IMR-90 (cell line): ENCODE measurements at regions not wholly inside any gene's neighbourhood (a gene's known extent, or its start where the extent isn't known, plus 50 kb on each side); places are given as distances from the start of the nearest gene placed in this dataset.

ENCODE experiments used
- ATAC-seq: fragments of 200-7000 bp; cut with Tn5 transposase; 2 replicates; pipeline ENCODE4 v1.9.1; 2020; ENCODE audit warnings: low read depth, mild to moderate bottlenecking, moderate library complexity
- BruUV-seq: library from RNA; stranded (reverse); fragments of 400-500 nt; replicated peaks from 2 replicates; lab custom pipeline; 2021; lab: Mats Ljungman, UMichigan
- CTCF ChIA-PET: fragments of 300-600 bp; formaldehyde crosslinking; extraction: SDS; loops from one replicate; lab custom pipeline; 2021; ENCODE audit warnings: antibody characterized with exemption; lab: Yijun Ruan, JAX
- POLR2A ChIA-PET: fragments of 300-600 bp; sonication (Branson Sonifier 250); formaldehyde crosslinking; loops from one replicate; lab custom pipeline; 2022; ENCODE audit warnings: antibody characterized with exemption; ENCODE audit not compliant: unreplicated experiment; lab: Charles Lee
- DNase-seq: peaks from one replicate; pipeline ENCODE4 v3.0.0; 2013
- H2AFZ ChIP-seq: replicated peaks from 2 replicates; pipeline ENCODE3; 2013; ENCODE audit warnings: low read length, mild to moderate bottlenecking; ENCODE audit not compliant: poor library complexity
- H2AK5ac ChIP-seq: 2 replicates; pipeline ENCODE4 v1.6.1; 2013; ENCODE audit warnings: low read depth, low read length, inconsistent platforms
- H2AK9ac ChIP-seq: replicated peaks from 2 replicates; pipeline ENCODE3; 2013; ENCODE audit warnings: mild to moderate bottlenecking, low read depth, low read length, moderate library complexity; ENCODE audit not compliant: poor library complexity
- H2BK120ac ChIP-seq: 2 replicates; pipeline ENCODE4 v1.6.1; 2013; ENCODE audit warnings: low read depth, low read length, inconsistent platforms
- H2BK15ac ChIP-seq: 3 replicates; pipeline ENCODE4 v1.6.1; 2013; ENCODE audit warnings: low read depth, low read length, inconsistent platforms
- H2BK20ac ChIP-seq: 2 replicates; pipeline ENCODE4 v1.6.1; 2013; ENCODE audit warnings: low read depth, mild to moderate bottlenecking, inconsistent platforms, low read length, moderate library complexity
- H2BK5ac ChIP-seq: 2 replicates; pipeline ENCODE4 v1.6.1; 2013; ENCODE audit warnings: mild to moderate bottlenecking, low read depth, low read length, inconsistent platforms; ENCODE audit not compliant: poor library complexity, severe bottlenecking
- H3K14ac ChIP-seq: replicated peaks from 2 replicates; pipeline ENCODE4 v1.6.1; 2013; ENCODE audit warnings: low read depth, low read length, inconsistent platforms
- H3K18ac ChIP-seq: 2 replicates; pipeline ENCODE4 v1.6.1; 2013; ENCODE audit warnings: low read depth, low read length, control low read depth
- H3K23ac ChIP-seq: 2 replicates; pipeline ENCODE4 v1.6.1; 2013; ENCODE audit warnings: low read depth, low read length, inconsistent platforms
- H3K27ac ChIP-seq: 2 replicates; pipeline ENCODE4 v1.5.1; 2013; ENCODE audit warnings: mild to moderate bottlenecking, control low read depth, low read length; ENCODE audit not compliant: insufficient read depth
- H3K27me3 ChIP-seq: 2 replicates; pipeline ENCODE4 v1.6.1; 2013; ENCODE audit warnings: low read length; ENCODE audit not compliant: control insufficient read depth, insufficient read depth
- H3K36me3 ChIP-seq: 2 replicates; pipeline ENCODE4 v1.6.1; 2013; ENCODE audit warnings: low read length, mixed read lengths; ENCODE audit not compliant: control insufficient read depth, insufficient read depth
- H3K4ac ChIP-seq: 2 replicates; pipeline ENCODE4 v1.6.1; 2013; ENCODE audit warnings: low read depth, low read length, inconsistent platforms
- H3K4me1 ChIP-seq: 2 replicates; pipeline ENCODE4 v1.6.1; 2013; ENCODE audit warnings: low read length, mixed read lengths; ENCODE audit not compliant: control insufficient read depth, insufficient read depth
- H3K4me2 ChIP-seq: 2 replicates; pipeline ENCODE4 v1.6.1; 2013; ENCODE audit warnings: low read depth, mild to moderate bottlenecking, control low read depth, low read length, moderate library complexity
- H3K4me3 ChIP-seq: 2 replicates; pipeline ENCODE4 v1.5.1; 2013; ENCODE audit warnings: low read depth, mild to moderate bottlenecking, control low read depth, low read length, moderate library complexity; ENCODE audit not compliant: insufficient read depth
- H3K56ac ChIP-seq: 2 replicates; pipeline ENCODE4 v1.6.1; 2013; ENCODE audit warnings: low read length, inconsistent platforms; ENCODE audit not compliant: insufficient read depth; ENCODE audit errors: extremely low read depth
- H3K79me1 ChIP-seq, 2 experiments: 2 replicates each; pipeline ENCODE4 v1.6.1; 2013; ENCODE audit warnings: low read length in 2 of 2, inconsistent platforms in 1 of 2, low read depth in 1 of 2
- H3K9ac ChIP-seq: 2 replicates; pipeline ENCODE4 v1.6.1; 2013; ENCODE audit warnings: low read depth, low read length, control low read depth
- H3K9me1 ChIP-seq: 2 replicates; pipeline ENCODE4 v1.6.1; 2013; ENCODE audit warnings: low read length, inconsistent platforms; ENCODE audit not compliant: insufficient read depth
- H3K9me3 ChIP-seq: 2 replicates; pipeline ENCODE4 v1.6.1; 2013; ENCODE audit warnings: low read length; ENCODE audit not compliant: control insufficient read depth, insufficient read depth
- H4K20me1 ChIP-seq: 2 replicates; pipeline ENCODE4 v1.6.1; 2013; ENCODE audit warnings: low read length, inconsistent platforms; ENCODE audit not compliant: insufficient read depth
- H4K5ac ChIP-seq: 2 replicates; pipeline ENCODE4 v1.6.1; 2013; ENCODE audit warnings: mild to moderate bottlenecking, low read depth, low read length, control low read depth
- H4K8ac ChIP-seq, 2 experiments: 2 replicates each; pipeline ENCODE4 v1.6.1; 2013; ENCODE audit warnings: low read depth in 2 of 2, low read length in 2 of 2, control low read depth in 1 of 2, inconsistent platforms in 1 of 2
- H4K91ac ChIP-seq: 2 replicates; pipeline ENCODE4 v1.6.1; 2013; ENCODE audit warnings: low read depth, low read length, inconsistent platforms; ENCODE audit not compliant: insufficient read depth
- CTCF ChIP-seq: conservative IDR thresholded peaks from 2 replicates; pipeline ENCODE4 v1.5.1; 2012; ENCODE audit warnings: mild to moderate bottlenecking, low read depth, low read length, improper control_type of control experiment
- MAZ ChIP-seq: IDR thresholded peaks from 2 replicates; pipeline ENCODE4 v1.6.1; 2012; ENCODE audit warnings: low read depth, mild to moderate bottlenecking, low read length, improper control_type of control experiment, moderate library complexity, borderline replicate concordance
- MXI1 ChIP-seq: IDR thresholded peaks from 2 replicates; pipeline ENCODE4 v1.6.1; 2012; ENCODE audit warnings: low read depth, mild to moderate bottlenecking, low read length, moderate library complexity, borderline replicate concordance
- POLR2A ChIP-seq: IDR thresholded peaks from 2 replicates; pipeline ENCODE4 v1.6.1; 2012; ENCODE audit warnings: mild to moderate bottlenecking, low read depth, low read length
- SMC3 ChIP-seq: fragments of 150-350 bp; IDR thresholded peaks from 2 replicates; pipeline ENCODE4 v1.6.1; 2016; ENCODE audit warnings: low read depth, mild to moderate bottlenecking, antibody characterized with exemption, low read length, moderate library complexity
- WGBS, 2 experiments: methylation state at CpG; one replicate each; pipeline versions ENCODE4 v1.1.5 to v1.1.7; 2013; ENCODE audit warnings: missing lambda C conversion rate in 2 of 2; ENCODE audit not compliant: insufficient read length in 1 of 2; ENCODE audit errors: extremely low coverage in 2 of 2; 5-methylcytosine and 5-hydroxymethylcytosine counted together
- dilution Hi-C: fragments of 300-500 bp; cut with HindIII; formaldehyde crosslinking; loops from one replicate; pipeline ENCODE4 v1.14.3; 2018; ENCODE audit warnings: low sequenced_read_pairs; ENCODE audit not compliant: unreplicated experiment
- in situ Hi-C: fragments of 300-500 bp; cut with MboI; formaldehyde crosslinking; loops from 3 replicates; pipeline ENCODE4 v1.14.3; 2019; ENCODE audit warnings: low sequenced_read_pairs, inconsistent platforms, mixed read lengths
- intact Hi-C: fragments of 100-400 bp; cut with micrococcal nuclease; formaldehyde crosslinking; loops from 2 replicates; pipeline ENCODE4 v1.10.0; 2022

GRCh38 chr6:170153436-170154319 is 137.2 kb downstream of the DLL1 start:
- intact Hi-C loops (no loop called here), dilution Hi-C loops (no loop called here), in situ Hi-C loops (no loop called here)
- no TSS peak for BruUV-seq
- no peak overlapping the region for H2BK5ac ChIP-seq
- 79% methylated on average over 8 of the region's 29 CpGs; no CpG with 5 or more reads in 1 of the 2 experiments for WGBS, 2 experiments
- no peak for DNase-seq
- no peak overlapping the region for H3K23ac ChIP-seq
- no peaks in the 10 kb centered on the region for H3K36me3 ChIP-seq
- no peak overlapping the region for H2BK20ac ChIP-seq
- H2AFZ ChIP-seq, result no peak overlapping the region
- no peak overlapping the region for H3K4me2 ChIP-seq
- ATAC-seq, result no peak
- no peaks in the 10 kb centered on the region for H3K27me3 ChIP-seq
- no peak overlapping the region for H2AK5ac ChIP-seq
- H3K14ac ChIP-seq, result no peak overlapping the region
- no peak overlapping the region for H3K18ac ChIP-seq
- no peak overlapping the region for H3K9ac ChIP-seq
- no peak overlapping the region for H3K4me3 ChIP-seq
- H3K79me1 ChIP-seq, result no peaks in the 10 kb centered on the region
- no peak overlapping the region for H4K91ac ChIP-seq
- H4K5ac ChIP-seq, result no peak overlapping the region
- no peaks in the 10 kb centered on the region for H3K9me1 ChIP-seq
- H3K27ac ChIP-seq, result no peak overlapping the region
- H3K56ac ChIP-seq, result no peak overlapping the region
- H3K4me1 ChIP-seq, result no peaks in the 10 kb centered on the region
- TF ChIP-seq POLR2A (no peak), MXI1 (no peak), MAZ (no peak), SMC3 (no peak), CTCF (no peak)
- no peak overlapping the region for H2BK120ac ChIP-seq
- H3K4ac ChIP-seq, result no peak overlapping the region
- H2AK9ac ChIP-seq, result no peak overlapping the region
- ChIA-PET POLR2A (no interaction called here), CTCF (no interaction called here)
- H4K8ac ChIP-seq, result no peak overlapping the region
- H2BK15ac ChIP-seq, result no peak overlapping the region
- no peaks in the 10 kb centered on the region for H4K20me1 ChIP-seq
- peaks cover 35% of the 10 kb centered on the region for H3K9me3 ChIP-seq
